Chondrocyte (in vitro differentiated cells): ENCODE measurements at regions not wholly inside any gene's neighbourhood (a gene's known extent, or its start where the extent isn't known, plus 50 kb on each side); places are given as distances from the start of the nearest gene placed in this dataset.

Experiments used
- DNase-seq: peaks from one replicate; pipeline ENCODE4 v3.0.0; 2021; ENCODE audit warnings: mixed read lengths, low spot score
- H3K27ac Mint-ChIP-seq: one replicate; pipeline ENCODE4 v1.8.0; 2021; ENCODE audit warnings: mild to moderate bottlenecking, moderate library complexity, mixed read lengths; ENCODE audit not compliant: unreplicated experiment
- H3K27me3 Mint-ChIP-seq: 2 replicates; pipeline ENCODE4 v1.8.0; 2021; ENCODE audit warnings: low read depth, mixed read lengths
- H3K36me3 Mint-ChIP-seq: 2 replicates; pipeline ENCODE4 v1.8.0; 2021; ENCODE audit warnings: low read depth, mixed read lengths
- H3K4me1 Mint-ChIP-seq: 2 replicates; pipeline ENCODE4 v1.8.0; 2021; ENCODE audit warnings: low read depth, mild to moderate bottlenecking, mixed read lengths
- H3K4me3 Mint-ChIP-seq: one replicate; pipeline ENCODE4 v1.8.0; 2021; ENCODE audit warnings: mild to moderate bottlenecking, moderate library complexity, mixed read lengths; ENCODE audit not compliant: unreplicated experiment
- H3K9me3 Mint-ChIP-seq: 2 replicates; pipeline ENCODE4 v1.8.0; 2021; ENCODE audit warnings: low read depth, mixed read lengths
- TF ChIP-seq, protein P1 (sequence below): fragments of 200-600 bp; sonication (generic); IDR thresholded peaks from 2 replicates; pipeline ENCODE4 v1.5.0; 2021; ENCODE audit warnings: antibody characterized with exemption, mild to moderate bottlenecking, moderate library complexity

DNA sequence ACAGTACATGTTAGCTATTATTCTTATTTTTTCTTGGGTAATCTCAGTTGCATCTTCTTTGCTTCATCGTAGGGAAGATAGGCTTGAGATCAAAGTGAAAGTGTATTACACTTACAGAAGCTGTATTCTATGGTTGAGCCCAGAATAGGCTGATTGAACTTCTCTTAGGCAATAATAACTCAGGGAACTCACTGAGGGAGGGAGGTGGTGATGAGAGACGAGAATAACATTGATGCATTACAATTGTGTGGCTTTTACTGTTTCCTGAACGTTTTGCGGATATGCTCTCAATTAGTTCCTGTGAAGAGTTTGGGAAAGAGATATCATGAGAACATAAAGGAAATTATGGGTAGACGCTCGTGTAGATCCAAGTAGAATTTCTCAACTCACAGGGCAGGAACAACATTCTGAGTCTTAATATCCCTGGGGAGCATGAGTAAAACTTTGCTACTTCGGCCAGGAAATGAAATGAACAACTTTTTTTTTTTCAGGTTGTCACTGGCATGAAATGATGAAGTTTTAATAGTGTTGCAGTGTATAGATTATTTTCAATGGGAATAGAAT lies 302.2 kb downstream of the TUSC7 start:
- TF ChIP-seq, protein P1, sequence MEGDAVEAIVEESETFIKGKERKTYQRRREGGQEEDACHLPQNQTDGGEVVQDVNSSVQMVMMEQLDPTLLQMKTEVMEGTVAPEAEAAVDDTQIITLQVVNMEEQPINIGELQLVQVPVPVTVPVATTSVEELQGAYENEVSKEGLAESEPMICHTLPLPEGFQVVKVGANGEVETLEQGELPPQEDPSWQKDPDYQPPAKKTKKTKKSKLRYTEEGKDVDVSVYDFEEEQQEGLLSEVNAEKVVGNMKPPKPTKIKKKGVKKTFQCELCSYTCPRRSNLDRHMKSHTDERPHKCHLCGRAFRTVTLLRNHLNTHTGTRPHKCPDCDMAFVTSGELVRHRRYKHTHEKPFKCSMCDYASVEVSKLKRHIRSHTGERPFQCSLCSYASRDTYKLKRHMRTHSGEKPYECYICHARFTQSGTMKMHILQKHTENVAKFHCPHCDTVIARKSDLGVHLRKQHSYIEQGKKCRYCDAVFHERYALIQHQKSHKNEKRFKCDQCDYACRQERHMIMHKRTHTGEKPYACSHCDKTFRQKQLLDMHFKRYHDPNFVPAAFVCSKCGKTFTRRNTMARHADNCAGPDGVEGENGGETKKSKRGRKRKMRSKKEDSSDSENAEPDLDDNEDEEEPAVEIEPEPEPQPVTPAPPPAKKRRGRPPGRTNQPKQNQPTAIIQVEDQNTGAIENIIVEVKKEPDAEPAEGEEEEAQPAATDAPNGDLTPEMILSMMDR, result no peak
- Mint-ChIP-seq H3K4me3 (no peak overlapping the region), H3K27ac (no peak overlapping the region), H3K36me3 (no peaks in the 10 kb centered on the region), H3K27me3 (peaks cover 21% of the 10 kb centered on the region), H3K4me1 (peaks cover 6% of the 10 kb centered on the region), H3K9me3 (no peaks in the 10 kb centered on the region)
- DNase-seq, result no peak

DNA sequence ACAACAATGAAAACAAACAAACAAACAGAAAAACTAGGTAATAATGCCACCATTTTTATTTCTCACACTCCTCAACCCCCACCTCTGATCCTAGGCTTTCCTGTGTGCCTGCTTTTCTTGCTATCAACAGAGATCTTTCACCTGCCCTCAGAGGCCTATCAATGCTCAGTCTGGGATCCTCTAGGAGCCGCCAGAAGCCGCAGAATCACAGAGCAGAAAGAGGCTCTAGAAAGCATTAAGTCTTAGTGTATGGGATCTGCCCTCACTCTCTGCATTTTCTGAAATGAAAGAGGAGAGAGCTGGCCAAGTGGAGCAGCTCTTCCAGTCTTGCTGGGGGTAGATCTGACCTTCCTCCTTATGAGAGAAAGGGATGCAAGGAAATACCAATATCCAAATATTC lies 306.8 kb downstream of the TUSC7 start:
- DNase-seq, result no peak
- Mint-ChIP-seq H3K4me1 (peaks cover 6% of the 10 kb centered on the region), H3K27ac (no peak overlapping the region), H3K36me3 (no peaks in the 10 kb centered on the region), H3K4me3 (no peak overlapping the region), H3K27me3 (peaks cover 27% of the 10 kb centered on the region), H3K9me3 (no peaks in the 10 kb centered on the region)
- TF ChIP-seq, protein P1, result peak; percentile 52

DNA sequence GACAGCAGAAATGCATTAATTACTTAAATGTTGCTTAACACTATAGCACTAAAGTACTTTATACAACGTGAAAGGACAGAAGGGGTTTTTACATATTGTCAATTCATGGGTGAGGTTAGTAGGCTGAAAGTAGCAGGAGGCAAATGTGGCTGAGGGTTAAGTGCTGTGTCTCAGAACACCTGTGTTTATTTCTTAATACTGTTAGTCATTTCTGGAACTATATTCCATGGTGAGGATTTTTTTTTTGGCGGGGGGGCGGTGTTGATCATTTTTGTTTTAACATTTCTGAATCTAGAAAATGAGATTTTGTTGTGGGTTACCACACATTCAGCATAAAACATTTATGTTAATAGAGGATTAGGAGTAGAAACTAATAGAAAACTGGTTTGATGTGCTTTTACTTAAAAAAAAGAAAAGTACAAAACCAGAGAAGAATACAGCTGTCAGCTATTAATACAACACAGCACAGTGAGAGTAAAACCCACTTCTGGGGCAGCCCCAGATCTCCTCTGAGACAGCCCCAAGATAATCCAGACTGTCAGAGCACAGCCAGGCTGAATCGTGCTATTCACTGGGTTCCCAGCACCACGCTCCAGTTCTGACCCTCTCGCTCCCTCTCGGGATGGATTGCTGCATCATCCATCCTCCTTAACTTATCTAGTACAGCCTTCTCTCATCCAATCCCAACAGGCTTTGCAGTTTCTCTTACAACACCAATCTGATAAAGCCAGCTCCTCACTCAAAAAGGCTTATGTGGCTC lies 307.7 kb downstream of the TUSC7 start:
- no peaks in the 10 kb centered on the region for H3K36me3 Mint-ChIP-seq
- no peak overlapping the region for H3K27ac Mint-ChIP-seq
- DNase-seq, result no peak
- no peak overlapping the region for H3K4me3 Mint-ChIP-seq
- H3K27me3 Mint-ChIP-seq, result peaks cover 27% of the 10 kb centered on the region
- peaks cover 1% of the 10 kb centered on the region for H3K4me1 Mint-ChIP-seq
- no peaks in the 10 kb centered on the region for H3K9me3 Mint-ChIP-seq
- TF ChIP-seq, protein P1, result no peak

DNA sequence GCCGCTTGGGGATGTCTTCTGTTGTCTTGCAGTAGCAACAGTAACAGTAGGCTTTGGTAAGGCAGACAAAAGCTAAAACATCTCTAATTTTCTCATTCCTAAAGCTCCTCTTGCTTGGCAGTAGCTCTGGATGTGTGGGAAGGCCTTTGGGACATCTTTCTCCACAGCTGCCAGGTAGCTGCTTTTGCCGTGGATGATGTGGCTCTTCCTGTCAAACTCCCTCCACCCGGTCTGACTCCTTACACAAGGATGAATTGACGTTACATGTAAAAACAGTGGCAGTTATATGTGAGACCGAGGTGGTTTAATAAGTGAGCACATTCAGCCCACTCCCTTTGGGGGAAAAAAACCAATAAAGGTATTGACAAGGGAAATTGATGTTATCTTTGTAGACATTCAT lies 309.1 kb downstream of the TUSC7 start:
- peaks cover 27% of the 10 kb centered on the region for H3K27me3 Mint-ChIP-seq
- no peak for DNase-seq
- TF ChIP-seq, protein P1, result no peak
- H3K36me3 Mint-ChIP-seq, result no peaks in the 10 kb centered on the region
- peaks cover 6% of the 10 kb centered on the region for H3K4me1 Mint-ChIP-seq
- H3K9me3 Mint-ChIP-seq, result no peaks in the 10 kb centered on the region
- no peak overlapping the region for H3K27ac Mint-ChIP-seq
- H3K4me3 Mint-ChIP-seq, result no peak overlapping the region

DNA sequence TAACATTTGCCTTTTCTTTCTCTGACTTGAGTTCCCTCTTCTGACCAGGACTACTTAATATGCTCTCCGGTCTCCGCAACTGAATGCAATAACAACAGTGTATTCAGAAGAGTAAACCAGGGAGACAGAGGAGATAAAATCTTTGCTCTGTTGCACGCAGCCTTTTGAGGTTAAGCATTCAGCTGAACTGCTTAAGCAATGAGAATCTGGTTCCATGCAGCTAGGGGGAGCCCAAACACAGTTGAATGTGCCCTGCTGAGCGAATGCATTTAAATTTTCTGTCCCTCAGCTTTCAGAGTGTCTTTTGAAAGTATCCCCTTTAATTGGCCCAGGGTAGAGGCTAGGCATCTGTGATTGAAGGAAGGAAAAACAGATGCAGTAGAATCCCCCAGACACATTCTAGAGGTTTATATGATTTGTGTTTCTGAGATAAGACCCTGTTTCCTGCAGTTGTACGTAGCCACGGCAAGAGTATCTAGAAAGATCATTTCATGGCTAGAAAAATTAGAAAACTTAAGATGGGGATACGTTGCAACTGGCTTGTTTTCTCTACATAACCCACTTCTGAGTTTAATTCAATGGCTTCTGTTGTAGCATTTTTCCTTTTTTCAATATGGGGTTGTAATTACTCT lies 309.6 kb downstream of the TUSC7 start:
- Mint-ChIP-seq H3K4me3 (no peak overlapping the region), H3K4me1 (peaks cover 6% of the 10 kb centered on the region), H3K27ac (no peak overlapping the region), H3K9me3 (no peaks in the 10 kb centered on the region), H3K27me3 (peaks cover 27% of the 10 kb centered on the region), H3K36me3 (no peaks in the 10 kb centered on the region)
- DNase-seq, result no peak
- TF ChIP-seq, protein P1, result peak; percentile 94
